SK-N-MC (cell line): ENCODE measurements at regions not wholly inside any gene's neighbourhood (a gene's known extent, or its start where the extent isn't known, plus 50 kb on each side); places are given as distances from the start of the nearest gene placed in this dataset.
"Not testable (repeated sequence)": the region's sequence is repeated elsewhere in the genome, so short reads cannot be mapped to it uniquely, and the experiment has no call there.

ENCODE experiments used
- EZH2 ChIP-seq: fragments of 200-600 bp; sonication (generic); IDR thresholded peaks from one replicate; pipeline ENCODE4 v1.6.1; 2017; ENCODE audit warnings: antibody characterized with exemption
- FOXP2 ChIP-seq: optimal IDR thresholded peaks from 2 replicates; pipeline ENCODE3; 2011; ENCODE audit warnings: mild to moderate bottlenecking, moderate library complexity; ENCODE audit not compliant: insufficient read depth; ENCODE audit errors: extremely low read length, control extremely low read depth
- POLR2AphosphoS5 ChIP-seq: IDR thresholded peaks from 2 replicates; pipeline ENCODE4 v1.6.1; 2012; ENCODE audit warnings: mild to moderate bottlenecking, low read depth, low read length, borderline replicate concordance

DNA sequence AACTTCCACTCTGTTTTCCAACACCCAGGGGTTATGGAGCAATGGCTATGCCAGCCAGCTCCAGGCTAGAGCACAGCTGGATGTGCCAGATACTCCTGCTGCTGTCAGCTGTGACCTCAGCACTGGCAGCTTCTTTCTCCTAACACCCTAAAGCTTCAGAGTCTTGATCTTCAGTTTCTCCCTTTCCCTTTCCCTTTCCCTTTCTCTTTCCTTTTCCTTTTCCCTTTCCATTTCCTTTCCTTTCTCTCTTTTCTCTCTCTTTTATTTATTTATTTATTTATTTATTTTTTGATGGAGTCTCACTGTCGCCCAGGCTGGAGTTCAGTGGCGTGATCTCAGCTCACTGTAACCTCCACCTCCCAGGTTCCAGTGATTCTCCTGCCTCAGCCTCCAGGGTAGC, 237.0 kb downstream of the ZNF37A start:
- TF ChIP-seq EZH2, POLR2AphosphoS5, FOXP2: not testable (repeated sequence)
